ENCODE measurements at regions not wholly inside any gene's neighbourhood (a gene's known extent, or its start where the extent isn't known, plus 50 kb on each side); places are given as distances from the start of the nearest gene placed in this dataset.

GRCh38 chr6:103769431-103769830 lies 1090.3 kb downstream of the HACE1 start:
- H3K4me1 ChIP-seq (ENCODE audit: control insufficient read depth in 2 of 2, insufficient read depth in 2 of 2, low read length in 2 of 2) = no peaks in the 10 kb centered on the region
- DNase-seq (ENCODE audit: low read depth in 6 of 9, low spot score in 9 of 9) = no peak
- no peak overlapping the region for H3K27ac ChIP-seq (ENCODE audit: low read depth in 1 of 2, low read length in 1 of 2)
- H3K36me3 ChIP-seq (ENCODE audit: control insufficient read depth in 2 of 2, insufficient read depth in 2 of 2, low read length in 1 of 2) = no peaks in the 10 kb centered on the region
- H3K4me3 ChIP-seq (ENCODE audit: low read length in 2 of 2) = no peak overlapping the region
- no peaks in the 10 kb centered on the region for H3K9me3 ChIP-seq (ENCODE audit: control insufficient read depth in 2 of 2, insufficient read depth in 1 of 2, low read length in 1 of 2)
- no peaks in the 10 kb centered on the region for H3K27me3 ChIP-seq (ENCODE audit: control insufficient read depth in 2 of 2, insufficient read depth in 1 of 2, low read length in 1 of 2)
- WGBS = 94% methylated on average over 1 of the region's 1 CpG

GRCh38 chr6:103750603-103751002 lies 1109.1 kb downstream of the HACE1 start:
- H3K36me3 ChIP-seq (ENCODE audit: control insufficient read depth in 2 of 2, insufficient read depth in 2 of 2, low read length in 1 of 2) = no peaks in the 10 kb centered on the region

GRCh38 chr6:103734016-103734415 lies 1125.7 kb downstream of the HACE1 start:
- WGBS = 90% methylated on average over 6 of the region's 6 CpGs

More at GRCh38 chr6:103750603-103751002, 1109.1 kb downstream of the HACE1 start:
- no peak overlapping the region for H3K27ac ChIP-seq (ENCODE audit: low read depth in 1 of 2, low read length in 1 of 2)
- no peaks in the 10 kb centered on the region for H3K9me3 ChIP-seq (ENCODE audit: control insufficient read depth in 2 of 2, insufficient read depth in 1 of 2, low read length in 1 of 2)
- no peak for DNase-seq (ENCODE audit: low read depth in 6 of 9, low spot score in 9 of 9)
- 73% methylated on average over 7 of the region's 7 CpGs for WGBS
- H3K4me1 ChIP-seq (ENCODE audit: control insufficient read depth in 2 of 2, insufficient read depth in 2 of 2, low read length in 2 of 2) = no peaks in the 10 kb centered on the region
- no peak overlapping the region for H3K4me3 ChIP-seq (ENCODE audit: low read length in 2 of 2)
- H3K27me3 ChIP-seq (ENCODE audit: control insufficient read depth in 2 of 2, insufficient read depth in 1 of 2, low read length in 1 of 2) = no peaks in the 10 kb centered on the region

GRCh38 chr6:103729658-103730057 lies 1130.1 kb downstream of the HACE1 start:
- no peak overlapping the region for H3K4me3 ChIP-seq (ENCODE audit: low read length in 2 of 2)
- DNase-seq (ENCODE audit: low read depth in 6 of 9, low spot score in 9 of 9) = no peak
- H3K36me3 ChIP-seq (ENCODE audit: control insufficient read depth in 2 of 2, insufficient read depth in 2 of 2, low read length in 1 of 2) = no peaks in the 10 kb centered on the region
- H3K9me3 ChIP-seq (ENCODE audit: control insufficient read depth in 2 of 2, insufficient read depth in 1 of 2, low read length in 1 of 2) = no peaks in the 10 kb centered on the region
- H3K27me3 ChIP-seq (ENCODE audit: control insufficient read depth in 2 of 2, insufficient read depth in 1 of 2, low read length in 1 of 2) = no peaks in the 10 kb centered on the region
- H3K27ac ChIP-seq (ENCODE audit: low read depth in 1 of 2, low read length in 1 of 2) = no peak overlapping the region
- 46% methylated on average over 2 of the region's 2 CpGs for WGBS
- H3K4me1 ChIP-seq (ENCODE audit: control insufficient read depth in 2 of 2, insufficient read depth in 2 of 2, low read length in 2 of 2) = no peaks in the 10 kb centered on the region

More at GRCh38 chr6:103734016-103734415, 1125.7 kb downstream of the HACE1 start:
- Histone ChIP-seq H3K9me3 (ENCODE audit: control insufficient read depth in 2 of 2, insufficient read depth in 1 of 2, low read length in 1 of 2) (no peaks in the 10 kb centered on the region), H3K4me3 (ENCODE audit: low read length in 2 of 2) (no peak overlapping the region), H3K4me1 (ENCODE audit: control insufficient read depth in 2 of 2, insufficient read depth in 2 of 2, low read length in 2 of 2) (no peaks in the 10 kb centered on the region), H3K36me3 (ENCODE audit: control insufficient read depth in 2 of 2, insufficient read depth in 2 of 2, low read length in 1 of 2) (no peaks in the 10 kb centered on the region), H3K27me3 (ENCODE audit: control insufficient read depth in 2 of 2, insufficient read depth in 1 of 2, low read length in 1 of 2) (no peaks in the 10 kb centered on the region), H3K27ac (ENCODE audit: low read depth in 1 of 2, low read length in 1 of 2) (no peak overlapping the region)
- no peak for DNase-seq (ENCODE audit: low read depth in 6 of 9, low spot score in 9 of 9)

GRCh38 chr6:103723438-103724322 lies 1136.0 kb downstream of the HACE1 start:
- no peak for DNase-seq (ENCODE audit: low read depth in 6 of 9, low spot score in 9 of 9)
- no peaks in the 10 kb centered on the region for H3K36me3 ChIP-seq (ENCODE audit: control insufficient read depth in 2 of 2, insufficient read depth in 2 of 2, low read length in 1 of 2)
- H3K4me1 ChIP-seq (ENCODE audit: control insufficient read depth in 2 of 2, insufficient read depth in 2 of 2, low read length in 2 of 2) = no peaks in the 10 kb centered on the region
- H3K4me3 ChIP-seq (ENCODE audit: low read length in 2 of 2) = no peak overlapping the region
- no peak overlapping the region for H3K27ac ChIP-seq (ENCODE audit: low read depth in 1 of 2, low read length in 1 of 2)
- no peaks in the 10 kb centered on the region for H3K27me3 ChIP-seq (ENCODE audit: control insufficient read depth in 2 of 2, insufficient read depth in 1 of 2, low read length in 1 of 2)
- no peaks in the 10 kb centered on the region for H3K9me3 ChIP-seq (ENCODE audit: control insufficient read depth in 2 of 2, insufficient read depth in 1 of 2, low read length in 1 of 2)

- Histone ChIP-seq H3K27ac (ENCODE audit: low read depth in 1 of 2, low read length in 1 of 2) (no peak overlapping the region), H3K36me3 (ENCODE audit: control insufficient read depth in 2 of 2, insufficient read depth in 2 of 2, low read length in 1 of 2) (no peaks in the 10 kb centered on the region), H3K27me3 (ENCODE audit: control insufficient read depth in 2 of 2, insufficient read depth in 1 of 2, low read length in 1 of 2) (no peaks in the 10 kb centered on the region), H3K4me3 (ENCODE audit: low read length in 2 of 2) (no peak overlapping the region), H3K9me3 (ENCODE audit: control insufficient read depth in 2 of 2, insufficient read depth in 1 of 2, low read length in 1 of 2) (no peaks in the 10 kb centered on the region), H3K4me1 (ENCODE audit: control insufficient read depth in 2 of 2, insufficient read depth in 2 of 2, low read length in 2 of 2) (no peaks in the 10 kb centered on the region)
- WGBS = 71% methylated on average over 1 of the region's 1 CpG
- DNase-seq (ENCODE audit: low read depth in 6 of 9, low spot score in 9 of 9) = no peak
These were observed 1137.0 kb downstream of the HACE1 start for GRCh38 chr6:103722683-103723082.

- Histone ChIP-seq H3K9me3 (ENCODE audit: control insufficient read depth in 2 of 2, insufficient read depth in 1 of 2, low read length in 1 of 2) (no peaks in the 10 kb centered on the region), H3K4me1 (ENCODE audit: control insufficient read depth in 2 of 2, insufficient read depth in 2 of 2, low read length in 2 of 2) (no peaks in the 10 kb centered on the region), H3K4me3 (ENCODE audit: low read length in 2 of 2) (no peak overlapping the region), H3K27ac (ENCODE audit: low read depth in 1 of 2, low read length in 1 of 2) (no peak overlapping the region), H3K27me3 (ENCODE audit: control insufficient read depth in 2 of 2, insufficient read depth in 1 of 2, low read length in 1 of 2) (no peaks in the 10 kb centered on the region), H3K36me3 (ENCODE audit: control insufficient read depth in 2 of 2, insufficient read depth in 2 of 2, low read length in 1 of 2) (no peaks in the 10 kb centered on the region)
- DNase-seq (ENCODE audit: low read depth in 6 of 9, low spot score in 9 of 9) = no peak
- 94% methylated on average over 2 of the region's 2 CpGs for WGBS
These were observed 1137.8 kb downstream of the HACE1 start for GRCh38 chr6:103721923-103722322.

- Histone ChIP-seq H3K4me3 (ENCODE audit: low read length in 2 of 2) (no peak overlapping the region), H3K27ac (ENCODE audit: low read depth in 1 of 2, low read length in 1 of 2) (no peak overlapping the region), H3K9me3 (ENCODE audit: control insufficient read depth in 2 of 2, insufficient read depth in 1 of 2, low read length in 1 of 2) (no peaks in the 10 kb centered on the region), H3K36me3 (ENCODE audit: control insufficient read depth in 2 of 2, insufficient read depth in 2 of 2, low read length in 1 of 2) (no peaks in the 10 kb centered on the region), H3K27me3 (ENCODE audit: control insufficient read depth in 2 of 2, insufficient read depth in 1 of 2, low read length in 1 of 2) (no peaks in the 10 kb centered on the region), H3K4me1 (ENCODE audit: control insufficient read depth in 2 of 2, insufficient read depth in 2 of 2, low read length in 2 of 2) (no peaks in the 10 kb centered on the region)
- no peak for DNase-seq (ENCODE audit: low read depth in 6 of 9, low spot score in 9 of 9)
These were observed 1139.3 kb downstream of the HACE1 start for GRCh38 chr6:103720393-103720792.

GRCh38 chr6:103719545-103719944 lies 1140.2 kb downstream of the HACE1 start:
- no peak overlapping the region for H3K4me3 ChIP-seq (ENCODE audit: low read length in 2 of 2)
- H3K27ac ChIP-seq (ENCODE audit: low read depth in 1 of 2, low read length in 1 of 2) = no peak overlapping the region
- no peaks in the 10 kb centered on the region for H3K4me1 ChIP-seq (ENCODE audit: control insufficient read depth in 2 of 2, insufficient read depth in 2 of 2, low read length in 2 of 2)
- DNase-seq (ENCODE audit: low read depth in 6 of 9, low spot score in 9 of 9) = no peak
- no peaks in the 10 kb centered on the region for H3K36me3 ChIP-seq (ENCODE audit: control insufficient read depth in 2 of 2, insufficient read depth in 2 of 2, low read length in 1 of 2)
- H3K27me3 ChIP-seq (ENCODE audit: control insufficient read depth in 2 of 2, insufficient read depth in 1 of 2, low read length in 1 of 2) = no peaks in the 10 kb centered on the region
- H3K9me3 ChIP-seq (ENCODE audit: control insufficient read depth in 2 of 2, insufficient read depth in 1 of 2, low read length in 1 of 2) = no peaks in the 10 kb centered on the region
